NB4 (cell line): ENCODE measurements at regions not wholly inside any gene's neighbourhood (a gene's known extent, or its start where the extent isn't known, plus 50 kb on each side); places are given as distances from the start of the nearest gene placed in this dataset.

Source experiments
- DNase-seq: peaks from one replicate; pipeline ENCODE4 v3.0.0; 2010; ENCODE audit warnings: low read depth
- H3K4me3 ChIP-seq: one replicate; pipeline ENCODE4 v1.5.1; 2011; ENCODE audit warnings: mild to moderate bottlenecking, low read depth, low read length, moderate library complexity
- MAX ChIP-seq: IDR thresholded peaks from 2 replicates; pipeline ENCODE4 v1.6.1; 2011; ENCODE audit warnings: low read depth, low read length
- MYC ChIP-seq: IDR thresholded peaks from 2 replicates; pipeline ENCODE4 v1.6.1; 2011; ENCODE audit warnings: low read depth, low read length
- POLR2A ChIP-seq: IDR thresholded peaks from 2 replicates; pipeline ENCODE4 v1.6.1; 2011; ENCODE audit warnings: mild to moderate bottlenecking; ENCODE audit not compliant: insufficient read length; ENCODE audit errors: extremely low read depth
- TF ChIP-seq, protein P1 (sequence below): IDR thresholded peaks from one replicate; pipeline ENCODE4 v1.5.1; 2012; ENCODE audit warnings: low read depth, low read length

DNA sequence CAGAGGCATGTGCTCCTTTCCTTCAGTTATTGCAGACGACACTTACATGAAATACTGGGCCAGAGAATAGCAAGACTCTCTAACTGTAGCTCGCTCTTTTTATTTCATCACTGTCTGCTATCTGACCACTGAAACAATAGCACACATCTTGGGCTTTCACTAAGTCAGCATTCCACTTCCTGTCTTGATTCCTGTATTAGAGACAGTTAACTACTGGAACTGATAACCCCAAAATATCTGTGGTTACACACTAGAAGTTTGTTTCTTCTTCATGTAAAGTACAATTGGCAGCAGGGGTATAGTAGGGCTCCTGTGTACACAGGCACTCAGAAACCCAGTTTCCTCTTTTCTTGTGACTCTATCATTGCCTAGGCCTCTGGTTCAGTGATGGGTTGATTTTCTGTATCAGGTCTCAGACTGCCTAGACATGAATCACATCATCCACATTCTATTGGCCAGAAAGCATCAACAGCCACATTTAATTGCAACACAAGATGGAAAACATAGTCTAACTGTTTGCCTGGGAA, 230.2 kb upstream of the CD96 start:
- H3K4me3 ChIP-seq = no peak overlapping the region
- TF ChIP-seq, protein P1, sequence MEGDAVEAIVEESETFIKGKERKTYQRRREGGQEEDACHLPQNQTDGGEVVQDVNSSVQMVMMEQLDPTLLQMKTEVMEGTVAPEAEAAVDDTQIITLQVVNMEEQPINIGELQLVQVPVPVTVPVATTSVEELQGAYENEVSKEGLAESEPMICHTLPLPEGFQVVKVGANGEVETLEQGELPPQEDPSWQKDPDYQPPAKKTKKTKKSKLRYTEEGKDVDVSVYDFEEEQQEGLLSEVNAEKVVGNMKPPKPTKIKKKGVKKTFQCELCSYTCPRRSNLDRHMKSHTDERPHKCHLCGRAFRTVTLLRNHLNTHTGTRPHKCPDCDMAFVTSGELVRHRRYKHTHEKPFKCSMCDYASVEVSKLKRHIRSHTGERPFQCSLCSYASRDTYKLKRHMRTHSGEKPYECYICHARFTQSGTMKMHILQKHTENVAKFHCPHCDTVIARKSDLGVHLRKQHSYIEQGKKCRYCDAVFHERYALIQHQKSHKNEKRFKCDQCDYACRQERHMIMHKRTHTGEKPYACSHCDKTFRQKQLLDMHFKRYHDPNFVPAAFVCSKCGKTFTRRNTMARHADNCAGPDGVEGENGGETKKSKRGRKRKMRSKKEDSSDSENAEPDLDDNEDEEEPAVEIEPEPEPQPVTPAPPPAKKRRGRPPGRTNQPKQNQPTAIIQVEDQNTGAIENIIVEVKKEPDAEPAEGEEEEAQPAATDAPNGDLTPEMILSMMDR = no peak
- TF ChIP-seq MAX = no peak
- no peak for TF ChIP-seq MYC
- no peak for TF ChIP-seq POLR2A
- DNase-seq = no peak

GRCh38 chr3:111314181-111314873, 227.7 kb upstream of the CD96 start:
- no peak for DNase-seq
- no peak for TF ChIP-seq MAX
- no peak for TF ChIP-seq MYC
- no peak for TF ChIP-seq POLR2A
- TF ChIP-seq, protein P1 = no peak

GRCh38 chr3:111314898-111315297, 227.1 kb upstream of the CD96 start:
- no peak for TF ChIP-seq POLR2A
- no peak for TF ChIP-seq MYC
- TF ChIP-seq MAX = no peak
- TF ChIP-seq, protein P1 = no peak
- no peak overlapping the region for H3K4me3 ChIP-seq
- no peak for DNase-seq

More at GRCh38 chr3:111314181-111314873, 227.7 kb upstream of the CD96 start:
- no peak overlapping the region for H3K4me3 ChIP-seq

GRCh38 chr3:111315930-111316587, 225.9 kb upstream of the CD96 start:
- no peak overlapping the region for H3K4me3 ChIP-seq
- TF ChIP-seq, protein P1 = no peak
- TF ChIP-seq MYC = no peak
- no peak for TF ChIP-seq POLR2A
- no peak for TF ChIP-seq MAX
- DNase-seq = no peak

- no peak for TF ChIP-seq POLR2A
- TF ChIP-seq, protein P1 = no peak
- TF ChIP-seq MAX = no peak
- no peak for TF ChIP-seq MYC
- H3K4me3 ChIP-seq = no peak overlapping the region
- DNase-seq = no peak
These were observed 223.7 kb upstream of the CD96 start for GRCh38 chr3:111318289-111318688.
